OCI-LY7 (cell line): ENCODE measurements at regions not wholly inside any gene's neighbourhood (a gene's known extent, or its start where the extent isn't known, plus 50 kb on each side); places are given as distances from the start of the nearest gene placed in this dataset.

ENCODE experiments used
- EZH2phosphoT487 ChIP-seq: fragments of 200-600 bp; sonication (generic); IDR thresholded peaks from 2 replicates; pipeline ENCODE4 v1.6.1; 2018; ENCODE audit warnings: low read depth, borderline replicate concordance, mild to moderate bottlenecking, mixed run types, antibody characterized with exemption, low read length, moderate library complexity, mixed read lengths
- TF ChIP-seq, protein P1 (sequence below): fragments of 200-600 bp; sonication (generic); conservative IDR thresholded peaks from 2 replicates; pipeline ENCODE4 v1.5.1; 2014; ENCODE audit warnings: mild to moderate bottlenecking, antibody characterized with exemption, low read length, moderate library complexity, mixed read lengths

DNA sequence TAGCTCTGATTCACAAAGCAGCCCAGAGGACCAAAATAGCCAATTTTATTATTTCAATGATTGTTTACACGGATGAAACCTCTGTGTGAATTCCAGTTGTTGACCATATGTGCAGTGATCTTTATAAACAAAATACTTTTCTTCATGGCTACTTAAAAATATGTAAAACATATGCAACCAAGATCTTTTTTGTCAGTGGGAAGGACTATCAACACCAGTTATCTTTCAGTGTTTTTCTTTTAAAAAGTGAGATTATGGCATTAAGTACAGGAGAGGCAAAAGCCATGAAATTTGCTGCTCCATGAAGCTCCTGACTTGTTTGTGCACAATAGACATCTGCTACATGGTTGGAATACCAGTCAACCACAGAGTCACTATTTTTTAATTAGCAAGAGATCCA, 184.4 kb downstream of the DKK2 start:
- TF ChIP-seq, protein P1, sequence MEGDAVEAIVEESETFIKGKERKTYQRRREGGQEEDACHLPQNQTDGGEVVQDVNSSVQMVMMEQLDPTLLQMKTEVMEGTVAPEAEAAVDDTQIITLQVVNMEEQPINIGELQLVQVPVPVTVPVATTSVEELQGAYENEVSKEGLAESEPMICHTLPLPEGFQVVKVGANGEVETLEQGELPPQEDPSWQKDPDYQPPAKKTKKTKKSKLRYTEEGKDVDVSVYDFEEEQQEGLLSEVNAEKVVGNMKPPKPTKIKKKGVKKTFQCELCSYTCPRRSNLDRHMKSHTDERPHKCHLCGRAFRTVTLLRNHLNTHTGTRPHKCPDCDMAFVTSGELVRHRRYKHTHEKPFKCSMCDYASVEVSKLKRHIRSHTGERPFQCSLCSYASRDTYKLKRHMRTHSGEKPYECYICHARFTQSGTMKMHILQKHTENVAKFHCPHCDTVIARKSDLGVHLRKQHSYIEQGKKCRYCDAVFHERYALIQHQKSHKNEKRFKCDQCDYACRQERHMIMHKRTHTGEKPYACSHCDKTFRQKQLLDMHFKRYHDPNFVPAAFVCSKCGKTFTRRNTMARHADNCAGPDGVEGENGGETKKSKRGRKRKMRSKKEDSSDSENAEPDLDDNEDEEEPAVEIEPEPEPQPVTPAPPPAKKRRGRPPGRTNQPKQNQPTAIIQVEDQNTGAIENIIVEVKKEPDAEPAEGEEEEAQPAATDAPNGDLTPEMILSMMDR, result no peak
- TF ChIP-seq EZH2phosphoT487, result no peak
